ENCODE measurements at regions not wholly inside any gene's neighbourhood (a gene's known extent, or its start where the extent isn't known, plus 50 kb on each side); places are given as distances from the start of the nearest gene placed in this dataset.

GRCh38 chr18:38198956-38199355 is 633.4 kb upstream of the CELF4 start:
- no peak for TF ChIP-seq ZNF274 (IDR thresholded peaks at IDR 0.05; ENCODE audit: low read depth, low read length)
- no peak for TF ChIP-seq YY1 (IDR thresholded peaks at IDR 0.05; ENCODE audit: insufficient read depth, insufficient read length)
- no peak for TF ChIP-seq SUZ12 (IDR thresholded peaks at IDR 0.05; ENCODE audit: extremely low read depth, insufficient read depth, insufficient read length)

Measured in NT2/D1 (cell line).